Dedifferentiated amniotic fluid mesenchymal stem cell (primary cell): ENCODE measurements at regions not wholly inside any gene's neighbourhood (a gene's known extent, or its start where the extent isn't known, plus 50 kb on each side); places are given as distances from the start of the nearest gene placed in this dataset.
"Not testable (repeated sequence)": the region's sequence is repeated elsewhere in the genome, so short reads cannot be mapped to it uniquely, and the experiment has no call there.

ENCODE experiments used
- DNase-seq: peaks from one replicate; pipeline ENCODE4 v3.0.0-alpha.2; 2016; ENCODE audit errors: extremely low spot score

GRCh38 chr17:83159204-83160049, 80.0 kb downstream of the METRNL start:
- no peak for DNase-seq

GRCh38 chr17:83160443-83161297, 81.3 kb downstream of the METRNL start:
- no peak for DNase-seq

GRCh38 chr17:83161298-83162034, 82.1 kb downstream of the METRNL start:
- peak; percentile 65 for DNase-seq

- no peak for DNase-seq
Measured at GRCh38 chr17:83162035-83162745, 82.8 kb downstream of the METRNL start.

- no peak for DNase-seq
Measured at GRCh38 chr17:83164490-83164889, 85.1 kb downstream of the METRNL start.

GRCh38 chr17:83170571-83171260, 91.3 kb downstream of the METRNL start:
- no peak for DNase-seq

GRCh38 chr17:83171661-83172060, 92.3 kb downstream of the METRNL start:
- no peak for DNase-seq

GRCh38 chr17:83172099-83172498, 92.7 kb downstream of the METRNL start:
- DNase-seq = not testable (repeated sequence)

GRCh38 chr17:83172646-83173045, 93.2 kb downstream of the METRNL start:
- DNase-seq = not testable (repeated sequence)

- not testable (repeated sequence) for DNase-seq
Measured at GRCh38 chr17:83173180-83173913, 93.9 kb downstream of the METRNL start.

GRCh38 chr17:83173914-83174361, 94.5 kb downstream of the METRNL start:
- DNase-seq = no peak

GRCh38 chr17:83174362-83175118, 95.1 kb downstream of the METRNL start:
- DNase-seq = peak; percentile 49

- DNase-seq = no peak
Measured at GRCh38 chr17:83175119-83175821, 95.9 kb downstream of the METRNL start.

GRCh38 chr17:83175822-83176622, 96.6 kb downstream of the METRNL start:
- DNase-seq = no peak

- DNase-seq = no peak
Measured at GRCh38 chr17:83176623-83177583, 97.5 kb downstream of the METRNL start.
